CD4-positive, alpha-beta T cell treated with Interleukin-12 subunit alpha and Interleukin-12 subunit beta, for 1 hour (primary cell): ENCODE measurements at regions not wholly inside any gene's neighbourhood (a gene's known extent, or its start where the extent isn't known, plus 50 kb on each side); places are given as distances from the start of the nearest gene placed in this dataset.

ENCODE experiments used
- DNase-seq: peaks from one replicate; pipeline ENCODE4 v3.0.0-alpha.2; 2020

GRCh38 chr9:86829496-86830046 is 117.7 kb downstream of the GAS1 start:
- no peak for DNase-seq

- no peak for DNase-seq
Observed at GRCh38 chr9:86828631-86829030, 118.7 kb downstream of the GAS1 start.

GRCh38 chr9:86827893-86828292 is 119.4 kb downstream of the GAS1 start:
- DNase-seq = no peak

- no peak for DNase-seq
Observed at GRCh38 chr9:86825299-86825698, 122.0 kb downstream of the GAS1 start.

- DNase-seq = no peak
Observed at GRCh38 chr9:86822006-86822801, 125.1 kb downstream of the GAS1 start.

GRCh38 chr9:86821006-86821845 is 126.1 kb downstream of the GAS1 start:
- DNase-seq = no peak

- no peak for DNase-seq
Observed at GRCh38 chr9:86819552-86819951, 127.8 kb downstream of the GAS1 start.

GRCh38 chr9:86818636-86819035 is 128.7 kb downstream of the GAS1 start:
- no peak for DNase-seq

- DNase-seq = no peak
Observed at GRCh38 chr9:86816868-86817267, 130.4 kb downstream of the GAS1 start.

GRCh38 chr9:86816366-86816765 is 130.9 kb downstream of the GAS1 start:
- DNase-seq = no peak

GRCh38 chr9:86812616-86813015 is 134.7 kb downstream of the GAS1 start:
- no peak for DNase-seq

- DNase-seq = no peak
Observed at GRCh38 chr9:86809759-86810367, 137.4 kb downstream of the GAS1 start.

- DNase-seq = no peak
Observed at GRCh38 chr9:86809151-86809550, 138.2 kb downstream of the GAS1 start.

GRCh38 chr9:86807367-86807976 is 139.8 kb downstream of the GAS1 start:
- no peak for DNase-seq

- DNase-seq = no peak
Observed at GRCh38 chr9:86804011-86804410, 143.3 kb downstream of the GAS1 start.

- no peak for DNase-seq
Observed at GRCh38 chr9:86802900-86803673, 144.2 kb downstream of the GAS1 start.

- no peak for DNase-seq
Observed at GRCh38 chr9:86801246-86801645, 146.1 kb downstream of the GAS1 start.

- no peak for DNase-seq
Observed at GRCh38 chr9:86800681-86801080, 146.6 kb downstream of the GAS1 start.

- DNase-seq = no peak
Observed at GRCh38 chr9:86798966-86799365, 148.3 kb downstream of the GAS1 start.

GRCh38 chr9:86796666-86797065 is 150.6 kb downstream of the GAS1 start:
- DNase-seq = no peak

- DNase-seq = no peak
Observed at GRCh38 chr9:86795823-86796553, 151.3 kb downstream of the GAS1 start.
